Fibroblast of the aortic adventitia (primary cell): ENCODE measurements at regions not wholly inside any gene's neighbourhood (a gene's known extent, or its start where the extent isn't known, plus 50 kb on each side); places are given as distances from the start of the nearest gene placed in this dataset.

Experiments
- DNase-seq: peaks from one replicate; pipeline ENCODE4 v3.0.0-alpha.2; 2010; ENCODE audit warnings: low read depth
- H3K4me3 ChIP-seq: 2 replicates; pipeline ENCODE4 v1.5.1; 2011; ENCODE audit warnings: low read depth, mild to moderate bottlenecking, control low read depth, low read length, moderate library complexity
- TF ChIP-seq, protein P1 (sequence below): IDR thresholded peaks from 2 replicates; pipeline ENCODE4 v1.5.1; 2011; ENCODE audit warnings: mild to moderate bottlenecking, low read length, control low read depth, inconsistent platforms; ENCODE audit not compliant: insufficient read depth

DNA sequence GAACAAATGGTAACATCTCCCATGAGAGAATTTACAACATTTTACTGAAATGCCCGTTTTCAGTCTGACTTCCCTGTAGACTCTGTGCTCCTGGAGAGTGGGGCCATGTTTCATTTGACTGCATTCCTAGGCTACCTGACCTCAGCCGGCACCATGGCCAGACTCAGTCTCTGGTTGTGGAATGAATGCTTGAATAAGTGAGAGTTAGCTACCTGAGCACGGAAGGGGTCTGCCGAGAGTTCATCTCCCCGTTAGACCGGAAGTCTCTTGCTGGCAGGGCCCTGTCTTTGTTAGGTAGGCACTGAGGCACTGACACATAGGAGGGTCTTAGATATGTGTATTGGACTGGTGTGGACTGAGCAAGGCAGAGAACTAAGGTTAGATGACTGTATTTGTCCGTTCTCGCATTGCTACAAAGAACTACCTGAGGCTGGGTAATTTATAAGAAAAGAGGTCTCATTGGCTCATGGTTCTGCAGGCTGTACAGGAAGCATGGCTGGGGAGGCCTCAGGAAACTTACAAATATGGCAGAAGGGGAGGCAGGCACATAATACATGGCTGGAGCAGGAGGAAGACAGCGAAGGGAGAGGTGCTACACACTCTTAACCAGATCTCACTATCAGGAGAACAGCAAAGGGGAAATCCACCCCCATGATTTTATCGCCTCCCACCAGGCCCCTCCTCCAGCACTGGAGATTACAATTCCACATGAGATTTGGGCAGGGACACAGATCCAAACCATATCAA, 271.2 kb downstream of the GLI2 start:
- DNase-seq: no peak
- TF ChIP-seq, protein P1, sequence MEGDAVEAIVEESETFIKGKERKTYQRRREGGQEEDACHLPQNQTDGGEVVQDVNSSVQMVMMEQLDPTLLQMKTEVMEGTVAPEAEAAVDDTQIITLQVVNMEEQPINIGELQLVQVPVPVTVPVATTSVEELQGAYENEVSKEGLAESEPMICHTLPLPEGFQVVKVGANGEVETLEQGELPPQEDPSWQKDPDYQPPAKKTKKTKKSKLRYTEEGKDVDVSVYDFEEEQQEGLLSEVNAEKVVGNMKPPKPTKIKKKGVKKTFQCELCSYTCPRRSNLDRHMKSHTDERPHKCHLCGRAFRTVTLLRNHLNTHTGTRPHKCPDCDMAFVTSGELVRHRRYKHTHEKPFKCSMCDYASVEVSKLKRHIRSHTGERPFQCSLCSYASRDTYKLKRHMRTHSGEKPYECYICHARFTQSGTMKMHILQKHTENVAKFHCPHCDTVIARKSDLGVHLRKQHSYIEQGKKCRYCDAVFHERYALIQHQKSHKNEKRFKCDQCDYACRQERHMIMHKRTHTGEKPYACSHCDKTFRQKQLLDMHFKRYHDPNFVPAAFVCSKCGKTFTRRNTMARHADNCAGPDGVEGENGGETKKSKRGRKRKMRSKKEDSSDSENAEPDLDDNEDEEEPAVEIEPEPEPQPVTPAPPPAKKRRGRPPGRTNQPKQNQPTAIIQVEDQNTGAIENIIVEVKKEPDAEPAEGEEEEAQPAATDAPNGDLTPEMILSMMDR: no peak

DNA sequence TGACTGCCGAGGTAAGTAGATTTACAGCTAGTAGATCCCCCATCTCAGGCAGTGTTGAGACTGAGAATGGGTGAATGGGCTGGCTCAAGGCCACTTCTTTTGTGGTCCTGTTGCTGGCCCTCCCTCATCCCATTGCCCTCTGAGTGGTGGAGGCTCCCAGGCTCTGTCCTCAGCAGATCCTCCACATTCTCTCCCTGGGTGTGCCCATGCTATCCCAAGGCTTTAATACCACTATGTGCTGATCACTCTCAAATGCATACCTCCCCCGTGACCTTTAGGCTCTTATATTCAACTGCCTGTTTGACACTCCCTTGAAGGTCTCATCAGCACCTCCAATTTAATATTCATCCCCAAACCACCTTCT, 271.8 kb downstream of the GLI2 start:
- TF ChIP-seq, protein P1: no peak
- DNase-seq: no peak
- no peak overlapping the region for H3K4me3 ChIP-seq

More for the DNA sequence above, 271.2 kb downstream of the GLI2 start:
- no peak overlapping the region for H3K4me3 ChIP-seq

GRCh38 chr2:121008975-121009374, 273.3 kb downstream of the GLI2 start:
- H3K4me3 ChIP-seq: no peak overlapping the region
- DNase-seq: no peak
- TF ChIP-seq, protein P1: peak; percentile 19

DNA sequence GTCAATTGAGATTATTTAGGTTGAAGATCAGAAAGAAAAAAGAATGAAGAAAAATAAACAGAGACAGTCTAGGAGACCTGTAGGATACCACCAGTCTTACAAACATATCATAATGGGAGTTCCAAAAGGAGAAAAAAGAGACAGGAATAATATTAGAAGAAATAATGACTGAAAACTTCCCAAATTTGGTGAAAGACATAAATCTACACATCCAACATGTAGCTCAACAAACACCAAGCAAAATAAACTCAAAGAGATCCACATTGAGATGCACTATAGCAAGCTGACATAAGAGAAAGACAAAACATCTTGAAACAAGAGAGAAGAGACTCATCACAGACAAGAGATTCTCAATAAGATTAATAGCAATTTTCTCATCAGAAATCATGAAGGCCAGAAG, 274.0 kb downstream of the TFCP2L1 start:
- TF ChIP-seq, protein P1: no peak
- DNase-seq: no peak
- no peak overlapping the region for H3K4me3 ChIP-seq

DNA sequence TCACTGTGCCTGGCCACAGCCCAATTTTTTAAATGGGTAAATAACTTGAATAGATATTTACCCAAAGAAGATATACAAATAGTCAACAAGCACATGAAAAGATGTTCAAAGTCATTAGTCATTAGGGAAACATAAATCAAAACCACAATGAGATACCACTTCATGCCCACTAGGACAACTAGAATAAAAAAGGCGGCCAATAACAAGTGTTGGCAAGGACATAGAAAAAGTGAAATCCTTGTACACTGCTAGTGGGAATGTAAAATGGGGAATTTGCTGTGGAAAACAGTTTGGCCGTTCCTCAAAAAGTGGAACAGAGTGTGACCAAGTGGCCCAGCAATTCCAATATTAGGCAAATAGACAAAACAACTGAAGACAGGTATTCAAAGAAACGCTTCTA, 270.1 kb downstream of the TFCP2L1 start:
- DNase-seq: no peak
- H3K4me3 ChIP-seq: no peak overlapping the region
- TF ChIP-seq, protein P1: no peak

DNA sequence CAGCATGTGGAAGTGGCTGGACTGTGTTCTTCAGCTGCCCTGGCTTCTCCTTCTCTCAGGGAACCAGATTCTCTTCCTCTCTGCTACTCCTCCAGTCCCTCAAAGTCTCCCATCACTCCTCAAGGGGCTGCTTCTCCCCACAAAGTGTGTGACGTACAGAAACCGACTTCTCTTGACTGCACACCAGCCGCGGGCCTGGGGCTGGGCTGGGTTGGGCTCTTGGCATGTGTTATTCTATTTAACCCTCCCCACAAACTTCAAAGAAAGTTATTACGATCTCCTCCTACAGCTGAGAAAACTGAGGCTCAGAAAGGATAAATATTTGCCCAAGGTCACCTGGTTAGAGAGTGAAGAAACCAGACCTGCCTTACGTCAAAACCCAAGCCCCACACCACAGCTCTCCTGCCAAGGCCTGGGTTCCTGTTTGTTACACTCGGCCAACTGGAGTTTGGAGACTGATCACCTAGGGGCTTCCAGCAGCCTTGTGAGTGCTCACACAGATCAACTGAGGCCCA, 269.0 kb downstream of the TFCP2L1 start:
- TF ChIP-seq, protein P1: no peak
- no peak overlapping the region for H3K4me3 ChIP-seq
- no peak for DNase-seq
